Uterus (tissue), 3 donors: ENCODE measurements at regions not wholly inside any gene's neighbourhood (a gene's known extent, or its start where the extent isn't known, plus 50 kb on each side); places are given as distances from the start of the nearest gene placed in this dataset.

Source experiments
- DNase-seq, 2 donors: peaks; one replicate each; pipeline ENCODE4 v3.0.0-alpha.2; 2019 to 2020
- H3K27ac ChIP-seq, 2 donors: fragments of 200-600 bp; sonication (generic); 1 replicate in 1 of 2; 2 replicates in 1 of 2; pipeline ENCODE4 v1.5.1; 2016 to 2018
- H3K27me3 ChIP-seq, 2 donors: fragments of 200-600 bp; sonication (generic); one replicate each; pipeline ENCODE4 v1.5.1; 2018 to 2019; ENCODE audit warnings: control low read depth in 1 of 2
- H3K36me3 ChIP-seq, 2 donors: fragments of 200-600 bp; sonication (generic); one replicate each; pipeline ENCODE4 v1.5.1; 2019; ENCODE audit warnings: control low read depth in 1 of 2
- H3K4me1 ChIP-seq, 2 donors: fragments of 200-600 bp; sonication (generic); one replicate each; pipeline ENCODE4 v1.5.1; 2018 to 2019; ENCODE audit warnings: control low read depth in 1 of 2
- H3K4me3 ChIP-seq, 2 donors: fragments of 200-600 bp; sonication (generic); 1 replicate in 1 of 2; 2 replicates in 1 of 2; pipeline ENCODE4 v1.5.1; 2018 to 2019; ENCODE audit warnings: mild to moderate bottlenecking in 1 of 2
- H3K9me3 ChIP-seq, 2 donors: fragments of 200-600 bp; sonication (generic); one replicate each; pipeline ENCODE4 v1.5.1; 2019; ENCODE audit warnings: control low read depth in 1 of 2
- CTCF ChIP-seq, 4 experiments: fragments of 200-600 bp in 2 of 4; fragments of 450-650 bp in 2 of 4; sonication (generic) in 2 of 4; IDR thresholded peaks; one replicate each; pipeline ENCODE4 v1.5.1; 2016 to 2019; ENCODE audit warnings: antibody characterized with exemption in 4 of 4, mild to moderate bottlenecking in 2 of 4, moderate library complexity in 1 of 4
- POLR2A ChIP-seq, 2 donors: fragments of 450-650 bp; IDR thresholded peaks; one replicate each; pipeline ENCODE4 v1.6.1; 2016; ENCODE audit warnings: antibody characterized with exemption in 2 of 2, mild to moderate bottlenecking in 1 of 2, moderate library complexity in 1 of 2
- intact Hi-C: fragments of 100-400 bp; cut with DNase I; formaldehyde crosslinking; loops from one replicate; pipeline ENCODE4 v1.15.1; 2023; ENCODE audit warnings: low total_unique reads
- donor health status: DM: yes; HTN: yes; CAD: no.

- no peak for TF ChIP-seq CTCF (IDR thresholded peaks at IDR 0.05)
- no peak for TF ChIP-seq POLR2A (IDR thresholded peaks at IDR 0.05)
- Histone ChIP-seq H3K4me1 (no peaks in the 10 kb centered on the region), H3K27me3 (no peaks in the 10 kb centered on the region), H3K36me3 (no peaks in the 10 kb centered on the region), H3K4me3 (no peak overlapping the region), H3K27ac (no peak overlapping the region), H3K9me3 (no peaks in the 10 kb centered on the region)
- intact Hi-C loops: no loop called here
- DNase-seq: no peak
Measured at GRCh38 chr20:24096264-24096663, 107.7 kb upstream of the GGTLC1 start.

GRCh38 chr20:24095756-24096155 lies 107.2 kb upstream of the GGTLC1 start:
- no peak overlapping the region for H3K27ac ChIP-seq
- TF ChIP-seq POLR2A (IDR thresholded peaks at IDR 0.05) (no peak), CTCF (IDR thresholded peaks at IDR 0.05) (no peak)
- DNase-seq: no peak
- H3K9me3 ChIP-seq: no peaks in the 10 kb centered on the region
- H3K36me3 ChIP-seq: no peaks in the 10 kb centered on the region
- no peaks in the 10 kb centered on the region for H3K27me3 ChIP-seq
- no peaks in the 10 kb centered on the region for H3K4me1 ChIP-seq
- intact Hi-C loops: no loop called here
- H3K4me3 ChIP-seq: no peak overlapping the region

- DNase-seq: no peak
- Histone ChIP-seq H3K36me3 (no peaks in the 10 kb centered on the region), H3K27me3 (no peaks in the 10 kb centered on the region), H3K9me3 (no peaks in the 10 kb centered on the region), H3K4me3 (no peak overlapping the region), H3K27ac (no peak overlapping the region), H3K4me1 (no peaks in the 10 kb centered on the region)
- TF ChIP-seq POLR2A (IDR thresholded peaks at IDR 0.05): no peak
- no peak for TF ChIP-seq CTCF (IDR thresholded peaks at IDR 0.05)
- intact Hi-C loops: no loop called here
Measured at GRCh38 chr20:24095303-24095702, 106.7 kb upstream of the GGTLC1 start.

GRCh38 chr20:24089576-24089975 lies 101.0 kb upstream of the GGTLC1 start:
- no peaks in the 10 kb centered on the region for H3K36me3 ChIP-seq
- no peak overlapping the region for H3K27ac ChIP-seq
- H3K4me3 ChIP-seq: no peak overlapping the region
- no peak for DNase-seq
- no peaks in the 10 kb centered on the region for H3K27me3 ChIP-seq
- no peaks in the 10 kb centered on the region for H3K4me1 ChIP-seq
- intact Hi-C loops: no loop called here
- no peaks in the 10 kb centered on the region for H3K9me3 ChIP-seq
- TF ChIP-seq POLR2A (IDR thresholded peaks at IDR 0.05) (no peak), CTCF (IDR thresholded peaks at IDR 0.05) (no peak)

- no peaks in the 10 kb centered on the region for H3K4me1 ChIP-seq
- H3K36me3 ChIP-seq: no peaks in the 10 kb centered on the region
- TF ChIP-seq POLR2A (IDR thresholded peaks at IDR 0.05) (no peak), CTCF (IDR thresholded peaks at IDR 0.05) (no peak)
- intact Hi-C loops: no loop called here
- H3K27me3 ChIP-seq: no peaks in the 10 kb centered on the region
- no peaks in the 10 kb centered on the region for H3K9me3 ChIP-seq
- H3K4me3 ChIP-seq: no peak overlapping the region
- DNase-seq: no peak
- H3K27ac ChIP-seq: no peak overlapping the region
Measured at GRCh38 chr20:24086121-24086520, 97.5 kb upstream of the GGTLC1 start.
